GM12892 (cell line): ENCODE measurements at regions not wholly inside any gene's neighbourhood (a gene's known extent, or its start where the extent isn't known, plus 50 kb on each side); places are given as distances from the start of the nearest gene placed in this dataset.

Experiments
- POLR2A ChIP-seq: IDR thresholded peaks from 2 replicates; pipeline ENCODE4 v1.6.1; 2011; ENCODE audit warnings: low read depth, low read length, control low read depth
- TAF1 ChIP-seq: IDR thresholded peaks from 2 replicates; pipeline ENCODE4 v1.6.1; 2011; ENCODE audit warnings: low read depth, mild to moderate bottlenecking, control low read depth, low read length, borderline replicate concordance

GRCh38 chrX:102067966-102068723 lies 57.3 kb upstream of the TCEAL2 start:
- no peak for TF ChIP-seq TAF1
- no peak for TF ChIP-seq POLR2A
